ENCODE measurements at regions not wholly inside any gene's neighbourhood (a gene's known extent, or its start where the extent isn't known, plus 50 kb on each side); places are given as distances from the start of the nearest gene placed in this dataset.

DNA sequence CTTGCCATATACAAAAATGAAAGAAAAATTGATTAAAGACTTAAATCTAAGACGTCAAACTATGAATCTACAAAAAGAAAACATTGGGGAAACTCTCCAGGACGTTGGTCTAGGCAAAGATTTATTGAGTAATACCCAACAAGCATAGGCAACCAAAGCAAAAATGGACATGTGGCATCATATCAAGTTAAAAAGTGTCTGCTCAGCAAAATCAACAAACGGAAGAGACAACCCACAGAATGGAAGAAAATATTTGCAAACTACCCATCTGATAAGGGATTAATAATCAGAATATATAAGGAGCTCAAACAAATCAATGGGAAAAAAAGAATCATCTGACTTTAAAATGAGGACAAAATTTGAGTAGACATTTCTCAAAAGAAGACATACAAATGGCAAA lies 160.9 kb downstream of the DCLK3 start:
- WGBS, 5 donors: 38 to 51% (median 51%) methylated on average over 3 of the region's 3 CpGs
- no peak for TF ChIP-seq POLR2A (IDR thresholded peaks at IDR 0.05)
- TF ChIP-seq, protein P1, sequence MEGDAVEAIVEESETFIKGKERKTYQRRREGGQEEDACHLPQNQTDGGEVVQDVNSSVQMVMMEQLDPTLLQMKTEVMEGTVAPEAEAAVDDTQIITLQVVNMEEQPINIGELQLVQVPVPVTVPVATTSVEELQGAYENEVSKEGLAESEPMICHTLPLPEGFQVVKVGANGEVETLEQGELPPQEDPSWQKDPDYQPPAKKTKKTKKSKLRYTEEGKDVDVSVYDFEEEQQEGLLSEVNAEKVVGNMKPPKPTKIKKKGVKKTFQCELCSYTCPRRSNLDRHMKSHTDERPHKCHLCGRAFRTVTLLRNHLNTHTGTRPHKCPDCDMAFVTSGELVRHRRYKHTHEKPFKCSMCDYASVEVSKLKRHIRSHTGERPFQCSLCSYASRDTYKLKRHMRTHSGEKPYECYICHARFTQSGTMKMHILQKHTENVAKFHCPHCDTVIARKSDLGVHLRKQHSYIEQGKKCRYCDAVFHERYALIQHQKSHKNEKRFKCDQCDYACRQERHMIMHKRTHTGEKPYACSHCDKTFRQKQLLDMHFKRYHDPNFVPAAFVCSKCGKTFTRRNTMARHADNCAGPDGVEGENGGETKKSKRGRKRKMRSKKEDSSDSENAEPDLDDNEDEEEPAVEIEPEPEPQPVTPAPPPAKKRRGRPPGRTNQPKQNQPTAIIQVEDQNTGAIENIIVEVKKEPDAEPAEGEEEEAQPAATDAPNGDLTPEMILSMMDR (IDR thresholded peaks at IDR 0.05): no peak
- TF ChIP-seq POLR2AphosphoS5 (IDR thresholded peaks at IDR 0.05): no peak
- no peak for TF ChIP-seq EP300 (IDR thresholded peaks at IDR 0.05)
- Histone ChIP-seq H3K4me3 (no peak overlapping the region), H3K4me1 (no peaks in the 10 kb centered on the region), H3K9me3 (no peaks in the 10 kb centered on the region), H3K27ac (no peak overlapping the region), H3K27me3 (peaks cover 0 to 3% (median 0%) of the 10 kb centered on the region in 3 donors), H3K36me3 (no peaks in the 10 kb centered on the region)
- no peak for DNase-seq
- intact Hi-C loops (cut with DNase I; ENCODE audit: low total_unique reads): no loop called here

DNA sequence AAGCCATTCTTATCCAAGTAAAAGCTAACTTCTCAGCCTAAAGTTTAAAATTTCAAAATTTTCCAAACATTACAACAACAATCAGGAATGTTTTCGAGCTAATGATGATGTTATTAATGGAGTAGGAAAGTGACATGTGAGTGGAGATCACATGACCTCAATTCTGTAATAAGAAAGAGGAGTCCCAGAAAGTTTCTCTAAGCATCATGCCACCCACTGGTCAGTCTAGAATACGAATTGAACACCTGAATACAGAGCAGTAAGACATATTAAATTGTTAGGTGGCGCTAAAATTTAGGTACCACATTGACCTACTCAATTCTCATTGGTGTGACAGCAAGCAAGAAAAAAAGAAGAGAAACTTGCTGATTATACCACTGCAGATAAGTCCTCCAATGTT lies 163.9 kb downstream of the DCLK3 start:
- intact Hi-C loops (cut with DNase I; ENCODE audit: low total_unique reads): no loop called here
- H3K27ac ChIP-seq: no peak overlapping the region
- H3K36me3 ChIP-seq: no peaks in the 10 kb centered on the region
- no peaks in the 10 kb centered on the region for H3K4me1 ChIP-seq
- TF ChIP-seq, protein P1 (IDR thresholded peaks at IDR 0.05): no peak
- TF ChIP-seq POLR2A (IDR thresholded peaks at IDR 0.05): no peak
- TF ChIP-seq EP300 (IDR thresholded peaks at IDR 0.05): no peak
- no peak for TF ChIP-seq POLR2AphosphoS5 (IDR thresholded peaks at IDR 0.05)
- no peaks in the 10 kb centered on the region for H3K9me3 ChIP-seq
- no peak for DNase-seq
- 65 to 77% (median 72%) methylated on average over 3 of the region's 3 CpGs for whole genome bisulfite sequencing, 5 donors
- H3K4me3 ChIP-seq: no peak overlapping the region
- peaks cover 0 to 3% (median 0%) of the 10 kb centered on the region in 3 donors for H3K27me3 ChIP-seq

Measured in stomach (tissue), 8 donors.